ENCODE measurements at regions not wholly inside any gene's neighbourhood (a gene's known extent, or its start where the extent isn't known, plus 50 kb on each side); places are given as distances from the start of the nearest gene placed in this dataset.
A peak's percentile ranks its signal among the peaks of the same experiment; 100 is the strongest.
"Not testable (repeated sequence)": the region's sequence is repeated elsewhere in the genome, so short reads cannot be mapped to it uniquely, and the experiment has no call there.

- no peak for DNase-seq
These were observed 102.9 kb downstream of the LRRN1 start for GRCh38 chr3:3902161-3902560.

- no peak for DNase-seq
These were observed 106.9 kb downstream of the LRRN1 start for GRCh38 chr3:3906171-3906570.

GRCh38 chr3:3907023-3907422 lies 107.8 kb downstream of the LRRN1 start:
- no peak for DNase-seq

GRCh38 chr3:3918763-3919162 lies 119.5 kb downstream of the LRRN1 start:
- no peak for DNase-seq

- no peak for DNase-seq
These were observed 120.1 kb downstream of the LRRN1 start for GRCh38 chr3:3919316-3919715.

- no peak for DNase-seq
These were observed 124.4 kb downstream of the LRRN1 start for GRCh38 chr3:3923619-3924018.

GRCh38 chr3:3927198-3927597 lies 128.0 kb downstream of the LRRN1 start:
- no peak for DNase-seq

- DNase-seq, result no peak
These were observed 128.7 kb downstream of the LRRN1 start for GRCh38 chr3:3927965-3928364.

GRCh38 chr3:3941380-3941779 lies 142.1 kb downstream of the LRRN1 start:
- not testable (repeated sequence) for DNase-seq

GRCh38 chr3:3951071-3951470 lies 151.8 kb downstream of the LRRN1 start:
- DNase-seq, result no peak

GRCh38 chr3:3951501-3951900 lies 152.3 kb downstream of the LRRN1 start:
- no peak for DNase-seq

- not testable (repeated sequence) for DNase-seq
These were observed 163.6 kb downstream of the LRRN1 start for GRCh38 chr3:3962867-3963266.

- DNase-seq, result no peak
These were observed 184.8 kb downstream of the LRRN1 start for GRCh38 chr3:3984053-3984452.

- DNase-seq, result no peak
These were observed 192.4 kb downstream of the LRRN1 start for GRCh38 chr3:3991598-3991997.

- no peak for DNase-seq
These were observed 193.2 kb downstream of the LRRN1 start for GRCh38 chr3:3992312-3992874.

GRCh38 chr3:3998140-3998922 lies 199.1 kb downstream of the LRRN1 start:
- DNase-seq, result peak; percentile 11 to 14

GRCh38 chr3:3999340-3999739 lies 200.1 kb downstream of the LRRN1 start:
- not testable (repeated sequence) for DNase-seq

GRCh38 chr3:4001976-4002375 lies 202.7 kb downstream of the LRRN1 start:
- DNase-seq, result no peak

- no peak for DNase-seq
These were observed 207.1 kb downstream of the LRRN1 start for GRCh38 chr3:4006288-4006687.

GRCh38 chr3:4008205-4008604 lies 209.0 kb downstream of the LRRN1 start:
- no peak for DNase-seq

GRCh38 chr3:4011166-4011565 lies 211.9 kb downstream of the LRRN1 start:
- DNase-seq, result no peak

- DNase-seq, result no peak
These were observed 216.2 kb downstream of the LRRN1 start for GRCh38 chr3:4015426-4015825.

- no peak for DNase-seq
These were observed 220.3 kb downstream of the LRRN1 start for GRCh38 chr3:4019501-4019900.

- DNase-seq, result no peak
These were observed 221.9 kb downstream of the LRRN1 start for GRCh38 chr3:4021162-4021561.

- DNase-seq, result no peak
These were observed 229.9 kb downstream of the LRRN1 start for GRCh38 chr3:4029135-4029534.
